GM21576 (cell line): ENCODE measurements at regions not wholly inside any gene's neighbourhood (a gene's known extent, or its start where the extent isn't known, plus 50 kb on each side); places are given as distances from the start of the nearest gene placed in this dataset.

ENCODE experiments used
- ATAC-seq: cut with Tn5 transposase; IDR thresholded peaks from one replicate; pipeline ENCODE4 v1.9.1; 2021; ENCODE audit warnings: mild to moderate bottlenecking, moderate library complexity; ENCODE audit not compliant: unreplicated experiment

- ATAC-seq: no peak
Observed at GRCh38 chr17:12287953-12288352, 267.3 kb downstream of the MAP2K4 start.

GRCh38 chr17:12290207-12290606 lies 269.5 kb downstream of the MAP2K4 start:
- no peak for ATAC-seq

- ATAC-seq: no peak
Observed at GRCh38 chr17:12296209-12296625, 275.5 kb downstream of the MAP2K4 start.

GRCh38 chr17:12301551-12301950 lies 280.9 kb downstream of the MAP2K4 start:
- no peak for ATAC-seq

GRCh38 chr17:12302711-12303110 lies 282.0 kb downstream of the MAP2K4 start:
- no peak for ATAC-seq

GRCh38 chr17:12310811-12311210 lies 290.1 kb downstream of the MAP2K4 start:
- ATAC-seq: no peak

- ATAC-seq: no peak
Observed at GRCh38 chr17:12312692-12313091, 292.0 kb downstream of the MAP2K4 start.

- ATAC-seq: no peak
Observed at GRCh38 chr17:12313786-12314185, 293.1 kb downstream of the MAP2K4 start.

- ATAC-seq: no peak
Observed at GRCh38 chr17:12316021-12316420, 295.3 kb downstream of the MAP2K4 start.

GRCh38 chr17:12318571-12319266 lies 298.0 kb downstream of the MAP2K4 start:
- no peak for ATAC-seq

GRCh38 chr17:12320286-12320685 lies 299.6 kb downstream of the MAP2K4 start:
- no peak for ATAC-seq

- ATAC-seq: no peak
Observed at GRCh38 chr17:12328204-12328603, 307.5 kb downstream of the MAP2K4 start.

- no peak for ATAC-seq
Observed at GRCh38 chr17:12330456-12330855, 309.8 kb downstream of the MAP2K4 start.

GRCh38 chr17:12341328-12341727 lies 320.7 kb downstream of the MAP2K4 start:
- no peak for ATAC-seq

GRCh38 chr17:12342161-12342560 lies 321.5 kb downstream of the MAP2K4 start:
- no peak for ATAC-seq

- ATAC-seq: no peak
Observed at GRCh38 chr17:12342609-12343435, 322.1 kb downstream of the MAP2K4 start.

GRCh38 chr17:12348476-12348875 lies 317.2 kb upstream of the MYOCD start:
- no peak for ATAC-seq

GRCh38 chr17:12349297-12349696 lies 316.4 kb upstream of the MYOCD start:
- ATAC-seq: no peak

- ATAC-seq: no peak
Observed at GRCh38 chr17:12352127-12352526, 313.6 kb upstream of the MYOCD start.

- ATAC-seq: no peak
Observed at GRCh38 chr17:12357600-12357999, 308.1 kb upstream of the MYOCD start.

- no peak for ATAC-seq
Observed at GRCh38 chr17:12358477-12358876, 307.2 kb upstream of the MYOCD start.

- ATAC-seq: no peak
Observed at GRCh38 chr17:12362853-12363455, 302.7 kb upstream of the MYOCD start.
